GM23338 (cell line): ENCODE measurements at regions not wholly inside any gene's neighbourhood (a gene's known extent, or its start where the extent isn't known, plus 50 kb on each side); places are given as distances from the start of the nearest gene placed in this dataset.

Source experiments
- ATAC-seq: fragments of 200-7000 bp; cut with Tn5 transposase; 3 replicates; pipeline ENCODE4 v1.9.1; 2020
- DNase-seq: peaks from one replicate; pipeline ENCODE4 v3.0.0-alpha.2; 2015; ENCODE audit warnings: low spot score
- H2AFZ ChIP-seq: fragments of 200-600 bp; sonication (generic); 2 replicates; pipeline ENCODE4 v1.8.0; 2016; ENCODE audit warnings: antibody characterized with exemption, mild to moderate bottlenecking, moderate library complexity
- H3F3A ChIP-seq: fragments of 200-600 bp; sonication (generic); replicated peaks from 2 replicates; pipeline ENCODE4 v1.8.0; 2017; ENCODE audit warnings: antibody characterized with exemption, mixed run types, low read depth
- H3K27ac ChIP-seq: fragments of 200-600 bp; sonication (generic); 2 replicates; pipeline ENCODE4 v1.6.1; 2016; ENCODE audit warnings: low read depth
- H3K27me3 ChIP-seq: fragments of 200-600 bp; sonication (generic); 2 replicates; pipeline ENCODE4 v1.8.0; 2016; ENCODE audit warnings: mild to moderate bottlenecking, mixed run types, moderate library complexity; ENCODE audit not compliant: insufficient read depth
- H3K36me3 ChIP-seq: fragments of 200-600 bp; sonication (generic); 2 replicates; pipeline ENCODE4 v1.8.0; 2016; ENCODE audit warnings: mild to moderate bottlenecking; ENCODE audit not compliant: insufficient read depth
- H3K4me1 ChIP-seq: fragments of 200-600 bp; sonication (generic); 2 replicates; pipeline ENCODE4 v1.8.0; 2016; ENCODE audit warnings: mild to moderate bottlenecking, moderate library complexity; ENCODE audit not compliant: insufficient read depth
- H3K4me2 ChIP-seq: fragments of 200-600 bp; sonication (generic); 2 replicates; pipeline ENCODE4 v1.7.1; 2017; ENCODE audit warnings: mixed run types
- H3K4me3 ChIP-seq: fragments of 200-600 bp; sonication (generic); 2 replicates; pipeline ENCODE4 v1.6.1; 2016; ENCODE audit warnings: mixed run types
- H3K79me2 ChIP-seq: fragments of 200-600 bp; sonication (generic); replicated peaks from 2 replicates; pipeline ENCODE4 v1.8.0; 2017; ENCODE audit warnings: mild to moderate bottlenecking; ENCODE audit not compliant: insufficient read depth
- H3K9me2 ChIP-seq: fragments of 200-600 bp; sonication (generic); 2 replicates; pipeline ENCODE4 v1.8.0; 2017; ENCODE audit not compliant: insufficient read depth
- H4K20me1 ChIP-seq: fragments of 200-600 bp; sonication (generic); replicated peaks from 2 replicates; pipeline ENCODE4 v1.8.0; 2017; ENCODE audit warnings: mild to moderate bottlenecking; ENCODE audit not compliant: insufficient read depth
- H3K27ac Mint-ChIP-seq: 2 replicates; pipeline ENCODE4 v1.8.0; 2020; ENCODE audit warnings: inconsistent platforms, mild to moderate bottlenecking, moderate library complexity, mixed read lengths
- H3K27me3 Mint-ChIP-seq: 3 replicates; pipeline ENCODE4 v1.8.0; 2022; ENCODE audit warnings: low read depth, mild to moderate bottlenecking, moderate library complexity, mixed read lengths, inconsistent platforms; ENCODE audit not compliant: insufficient read depth, poor library complexity
- H3K36me3 Mint-ChIP-seq: 3 replicates; pipeline ENCODE4 v1.8.0; 2021; ENCODE audit warnings: low read depth, mild to moderate bottlenecking, inconsistent platforms, moderate library complexity, mixed read lengths
- H3K4me1 Mint-ChIP-seq: 3 replicates; pipeline ENCODE4 v1.8.0; 2020; ENCODE audit warnings: mild to moderate bottlenecking, inconsistent platforms, mixed read lengths
- H3K4me3 Mint-ChIP-seq: 3 replicates; pipeline ENCODE4 v1.8.0; 2021; ENCODE audit warnings: moderate library complexity, mild to moderate bottlenecking, inconsistent platforms, mixed read lengths
- H3K9me3 Mint-ChIP-seq: 3 replicates; pipeline ENCODE4 v1.8.0; 2020; ENCODE audit warnings: moderate library complexity, mild to moderate bottlenecking, inconsistent platforms, mixed read lengths
- CREB1 ChIP-seq: fragments of 250-450 bp; sonication (Bioruptor Pico); IDR thresholded peaks from 2 replicates; pipeline ENCODE4 v1.5.0; 2020; ENCODE audit warnings: low read depth, mild to moderate bottlenecking, moderate library complexity
- EZH2 ChIP-seq: fragments of 200-600 bp; sonication (generic); IDR thresholded peaks from one replicate; pipeline ENCODE4 v1.8.0; 2017; ENCODE audit warnings: antibody characterized with exemption, mild to moderate bottlenecking, low read depth; ENCODE audit not compliant: unreplicated experiment
- EZH2phosphoT487 ChIP-seq: fragments of 200-600 bp; sonication (generic); IDR thresholded peaks from one replicate; pipeline ENCODE4 v1.8.1; 2018; ENCODE audit warnings: antibody characterized with exemption; ENCODE audit not compliant: unreplicated experiment
- JUNB ChIP-seq: IDR thresholded peaks from one replicate; pipeline ENCODE4 v1.6.1; 2016; ENCODE audit warnings: antibody characterized with exemption; ENCODE audit not compliant: unreplicated experiment
- NANOG ChIP-seq: IDR thresholded peaks from 2 replicates; pipeline ENCODE4 v1.6.1; 2016; ENCODE audit warnings: antibody characterized with exemption, borderline replicate concordance
- POLR2AphosphoS5 ChIP-seq: IDR thresholded peaks from 2 replicates; pipeline ENCODE4 v1.6.1; 2016; ENCODE audit warnings: antibody characterized with exemption, low read depth
- STAT1 ChIP-seq: IDR thresholded peaks from one replicate; pipeline ENCODE4 v1.6.1; 2016; ENCODE audit warnings: antibody characterized with exemption; ENCODE audit not compliant: unreplicated experiment
- ZNF114 ChIP-seq: fragments of 250-450 bp; sonication (Bioruptor Pico); IDR thresholded peaks from 2 replicates; pipeline ENCODE4 v1.5.0; 2020; ENCODE audit warnings: mild to moderate bottlenecking, moderate library complexity
- ZNF331 ChIP-seq: fragments of 250-450 bp; sonication (Bioruptor Pico); IDR thresholded peaks from 2 replicates; pipeline ENCODE4 v1.5.0; 2020; ENCODE audit warnings: low read depth, mild to moderate bottlenecking, moderate library complexity
- TF ChIP-seq, protein P1 (sequence below): IDR thresholded peaks from 2 replicates; pipeline ENCODE4 v1.6.1; 2016; ENCODE audit warnings: antibody characterized with exemption
- TF ChIP-seq, protein P2 (sequence below): IDR thresholded peaks from one replicate; pipeline ENCODE4 v1.6.1; 2018; ENCODE audit warnings: antibody characterized with exemption; ENCODE audit not compliant: unreplicated experiment
- TF ChIP-seq, protein P3 (sequence below): fragments of 250-450 bp; sonication (Bioruptor Pico); IDR thresholded peaks from 2 replicates; pipeline ENCODE4 v1.5.0; 2020; ENCODE audit warnings: mild to moderate bottlenecking, moderate library complexity
- TF ChIP-seq, protein P4 (sequence below), 2 experiments: fragments of 200-600 bp in 1 of 2; sonication (generic) in 1 of 2; conservative IDR thresholded peaks; 2 replicates each; pipeline versions ENCODE4 v1.5.1 to v1.6.1; 2016 to 2017; ENCODE audit warnings: antibody characterized with exemption in 2 of 2, low read depth in 2 of 2, mild to moderate bottlenecking in 2 of 2, moderate library complexity in 1 of 2

DNA sequence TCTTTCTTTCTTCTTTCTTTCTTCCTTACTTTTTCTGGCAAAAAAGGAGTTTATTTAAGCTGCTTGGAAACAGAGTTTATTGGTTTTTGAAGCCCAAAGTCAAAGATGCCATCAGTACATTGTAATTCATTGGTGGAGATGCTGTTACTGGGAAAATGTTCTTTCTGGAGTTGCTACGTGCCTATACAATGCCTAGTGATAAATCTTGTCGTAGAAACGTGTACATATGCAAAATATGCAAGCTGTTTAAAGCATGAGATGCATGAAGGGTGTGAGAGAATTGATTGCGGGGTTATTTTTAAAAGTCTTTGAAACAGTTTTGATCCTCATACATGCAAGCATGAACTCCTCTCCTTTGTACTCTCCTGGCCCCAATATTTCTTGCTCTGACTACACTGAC lies 1060.6 kb upstream of the NCAM2 start:
- no peaks in the 10 kb centered on the region for H3F3A ChIP-seq
- peak overlapping the region; percentile 53; the same call in 1 of the 2 replicates for H2AFZ ChIP-seq
- no peaks in the 10 kb centered on the region for H3K36me3 ChIP-seq
- no peaks in the 10 kb centered on the region for H4K20me1 ChIP-seq
- Mint-ChIP-seq H3K36me3 (no peaks in the 10 kb centered on the region), H3K4me3 (no peak overlapping the region), H3K4me1 (no peaks in the 10 kb centered on the region), H3K27ac (no peak overlapping the region), H3K9me3 (peaks cover 2% of the 10 kb centered on the region; the same call in 1 of the 3 replicates), H3K27me3 (peaks cover 1% of the 10 kb centered on the region)
- no peaks in the 10 kb centered on the region for H3K4me1 ChIP-seq
- no peak overlapping the region for H3K4me2 ChIP-seq
- no peak overlapping the region for H3K4me3 ChIP-seq
- TF ChIP-seq, protein P1, sequence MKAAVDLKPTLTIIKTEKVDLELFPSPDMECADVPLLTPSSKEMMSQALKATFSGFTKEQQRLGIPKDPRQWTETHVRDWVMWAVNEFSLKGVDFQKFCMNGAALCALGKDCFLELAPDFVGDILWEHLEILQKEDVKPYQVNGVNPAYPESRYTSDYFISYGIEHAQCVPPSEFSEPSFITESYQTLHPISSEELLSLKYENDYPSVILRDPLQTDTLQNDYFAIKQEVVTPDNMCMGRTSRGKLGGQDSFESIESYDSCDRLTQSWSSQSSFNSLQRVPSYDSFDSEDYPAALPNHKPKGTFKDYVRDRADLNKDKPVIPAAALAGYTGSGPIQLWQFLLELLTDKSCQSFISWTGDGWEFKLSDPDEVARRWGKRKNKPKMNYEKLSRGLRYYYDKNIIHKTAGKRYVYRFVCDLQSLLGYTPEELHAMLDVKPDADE = no peak
- no peak for TF ChIP-seq EZH2
- no peak for TF ChIP-seq ZNF331 (CRISPR knock-in tag)
- TF ChIP-seq, protein P2, sequence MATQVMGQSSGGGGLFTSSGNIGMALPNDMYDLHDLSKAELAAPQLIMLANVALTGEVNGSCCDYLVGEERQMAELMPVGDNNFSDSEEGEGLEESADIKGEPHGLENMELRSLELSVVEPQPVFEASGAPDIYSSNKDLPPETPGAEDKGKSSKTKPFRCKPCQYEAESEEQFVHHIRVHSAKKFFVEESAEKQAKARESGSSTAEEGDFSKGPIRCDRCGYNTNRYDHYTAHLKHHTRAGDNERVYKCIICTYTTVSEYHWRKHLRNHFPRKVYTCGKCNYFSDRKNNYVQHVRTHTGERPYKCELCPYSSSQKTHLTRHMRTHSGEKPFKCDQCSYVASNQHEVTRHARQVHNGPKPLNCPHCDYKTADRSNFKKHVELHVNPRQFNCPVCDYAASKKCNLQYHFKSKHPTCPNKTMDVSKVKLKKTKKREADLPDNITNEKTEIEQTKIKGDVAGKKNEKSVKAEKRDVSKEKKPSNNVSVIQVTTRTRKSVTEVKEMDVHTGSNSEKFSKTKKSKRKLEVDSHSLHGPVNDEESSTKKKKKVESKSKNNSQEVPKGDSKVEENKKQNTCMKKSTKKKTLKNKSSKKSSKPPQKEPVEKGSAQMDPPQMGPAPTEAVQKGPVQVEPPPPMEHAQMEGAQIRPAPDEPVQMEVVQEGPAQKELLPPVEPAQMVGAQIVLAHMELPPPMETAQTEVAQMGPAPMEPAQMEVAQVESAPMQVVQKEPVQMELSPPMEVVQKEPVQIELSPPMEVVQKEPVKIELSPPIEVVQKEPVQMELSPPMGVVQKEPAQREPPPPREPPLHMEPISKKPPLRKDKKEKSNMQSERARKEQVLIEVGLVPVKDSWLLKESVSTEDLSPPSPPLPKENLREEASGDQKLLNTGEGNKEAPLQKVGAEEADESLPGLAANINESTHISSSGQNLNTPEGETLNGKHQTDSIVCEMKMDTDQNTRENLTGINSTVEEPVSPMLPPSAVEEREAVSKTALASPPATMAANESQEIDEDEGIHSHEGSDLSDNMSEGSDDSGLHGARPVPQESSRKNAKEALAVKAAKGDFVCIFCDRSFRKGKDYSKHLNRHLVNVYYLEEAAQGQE = no peak
- TF ChIP-seq ZNF114 = no peak
- TF ChIP-seq, protein P3, sequence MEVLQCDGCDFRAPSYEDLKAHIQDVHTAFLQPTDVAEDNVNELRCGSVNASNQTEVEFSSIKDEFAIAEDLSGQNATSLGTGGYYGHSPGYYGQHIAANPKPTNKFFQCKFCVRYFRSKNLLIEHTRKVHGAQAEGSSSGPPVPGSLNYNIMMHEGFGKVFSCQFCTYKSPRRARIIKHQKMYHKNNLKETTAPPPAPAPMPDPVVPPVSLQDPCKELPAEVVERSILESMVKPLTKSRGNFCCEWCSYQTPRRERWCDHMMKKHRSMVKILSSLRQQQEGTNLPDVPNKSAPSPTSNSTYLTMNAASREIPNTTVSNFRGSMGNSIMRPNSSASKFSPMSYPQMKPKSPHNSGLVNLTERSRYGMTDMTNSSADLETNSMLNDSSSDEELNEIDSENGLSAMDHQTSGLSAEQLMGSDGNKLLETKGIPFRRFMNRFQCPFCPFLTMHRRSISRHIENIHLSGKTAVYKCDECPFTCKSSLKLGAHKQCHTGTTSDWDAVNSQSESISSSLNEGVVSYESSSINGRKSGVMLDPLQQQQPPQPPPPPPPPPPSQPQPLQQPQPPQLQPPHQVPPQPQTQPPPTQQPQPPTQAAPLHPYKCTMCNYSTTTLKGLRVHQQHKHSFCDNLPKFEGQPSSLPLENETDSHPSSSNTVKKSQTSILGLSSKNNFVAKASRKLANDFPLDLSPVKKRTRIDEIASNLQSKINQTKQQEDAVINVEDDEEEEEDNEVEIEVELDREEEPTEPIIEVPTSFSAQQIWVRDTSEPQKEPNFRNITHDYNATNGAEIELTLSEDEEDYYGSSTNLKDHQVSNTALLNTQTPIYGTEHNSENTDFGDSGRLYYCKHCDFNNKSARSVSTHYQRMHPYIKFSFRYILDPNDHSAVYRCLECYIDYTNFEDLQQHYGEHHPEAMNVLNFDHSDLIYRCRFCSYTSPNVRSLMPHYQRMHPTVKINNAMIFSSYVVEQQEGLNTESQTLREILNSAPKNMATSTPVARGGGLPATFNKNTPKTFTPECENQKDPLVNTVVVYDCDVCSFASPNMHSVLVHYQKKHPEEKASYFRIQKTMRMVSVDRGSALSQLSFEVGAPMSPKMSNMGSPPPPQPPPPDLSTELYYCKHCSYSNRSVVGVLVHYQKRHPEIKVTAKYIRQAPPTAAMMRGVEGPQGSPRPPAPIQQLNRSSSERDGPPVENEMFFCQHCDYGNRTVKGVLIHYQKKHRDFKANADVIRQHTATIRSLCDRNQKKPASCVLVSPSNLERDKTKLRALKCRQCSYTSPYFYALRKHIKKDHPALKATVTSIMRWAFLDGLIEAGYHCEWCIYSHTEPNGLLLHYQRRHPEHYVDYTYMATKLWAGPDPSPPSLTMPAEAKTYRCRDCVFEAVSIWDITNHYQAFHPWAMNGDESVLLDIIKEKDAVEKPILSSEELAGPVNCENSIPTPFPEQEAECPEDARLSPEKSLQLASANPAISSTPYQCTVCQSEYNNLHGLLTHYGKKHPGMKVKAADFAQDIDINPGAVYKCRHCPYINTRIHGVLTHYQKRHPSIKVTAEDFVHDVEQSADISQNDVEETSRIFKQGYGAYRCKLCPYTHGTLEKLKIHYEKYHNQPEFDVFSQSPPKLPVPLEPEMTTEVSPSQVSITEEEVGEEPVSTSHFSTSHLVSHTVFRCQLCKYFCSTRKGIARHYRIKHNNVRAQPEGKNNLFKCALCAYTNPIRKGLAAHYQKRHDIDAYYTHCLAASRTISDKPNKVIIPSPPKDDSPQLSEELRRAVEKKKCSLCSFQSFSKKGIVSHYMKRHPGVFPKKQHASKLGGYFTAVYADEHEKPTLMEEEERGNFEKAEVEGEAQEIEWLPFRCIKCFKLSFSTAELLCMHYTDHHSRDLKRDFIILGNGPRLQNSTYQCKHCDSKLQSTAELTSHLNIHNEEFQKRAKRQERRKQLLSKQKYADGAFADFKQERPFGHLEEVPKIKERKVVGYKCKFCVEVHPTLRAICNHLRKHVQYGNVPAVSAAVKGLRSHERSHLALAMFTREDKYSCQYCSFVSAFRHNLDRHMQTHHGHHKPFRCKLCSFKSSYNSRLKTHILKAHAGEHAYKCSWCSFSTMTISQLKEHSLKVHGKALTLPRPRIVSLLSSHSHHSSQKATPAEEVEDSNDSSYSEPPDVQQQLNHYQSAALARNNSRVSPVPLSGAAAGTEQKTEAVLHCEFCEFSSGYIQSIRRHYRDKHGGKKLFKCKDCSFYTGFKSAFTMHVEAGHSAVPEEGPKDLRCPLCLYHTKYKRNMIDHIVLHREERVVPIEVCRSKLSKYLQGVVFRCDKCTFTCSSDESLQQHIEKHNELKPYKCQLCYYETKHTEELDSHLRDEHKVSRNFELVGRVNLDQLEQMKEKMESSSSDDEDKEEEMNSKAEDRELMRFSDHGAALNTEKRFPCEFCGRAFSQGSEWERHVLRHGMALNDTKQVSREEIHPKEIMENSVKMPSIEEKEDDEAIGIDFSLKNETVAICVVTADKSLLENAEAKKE (CRISPR knock-in tag) = no peak
- no peak for TF ChIP-seq NANOG
- TF ChIP-seq EZH2phosphoT487 = no peak
- no peak for TF ChIP-seq POLR2AphosphoS5
- TF ChIP-seq, protein P4, sequence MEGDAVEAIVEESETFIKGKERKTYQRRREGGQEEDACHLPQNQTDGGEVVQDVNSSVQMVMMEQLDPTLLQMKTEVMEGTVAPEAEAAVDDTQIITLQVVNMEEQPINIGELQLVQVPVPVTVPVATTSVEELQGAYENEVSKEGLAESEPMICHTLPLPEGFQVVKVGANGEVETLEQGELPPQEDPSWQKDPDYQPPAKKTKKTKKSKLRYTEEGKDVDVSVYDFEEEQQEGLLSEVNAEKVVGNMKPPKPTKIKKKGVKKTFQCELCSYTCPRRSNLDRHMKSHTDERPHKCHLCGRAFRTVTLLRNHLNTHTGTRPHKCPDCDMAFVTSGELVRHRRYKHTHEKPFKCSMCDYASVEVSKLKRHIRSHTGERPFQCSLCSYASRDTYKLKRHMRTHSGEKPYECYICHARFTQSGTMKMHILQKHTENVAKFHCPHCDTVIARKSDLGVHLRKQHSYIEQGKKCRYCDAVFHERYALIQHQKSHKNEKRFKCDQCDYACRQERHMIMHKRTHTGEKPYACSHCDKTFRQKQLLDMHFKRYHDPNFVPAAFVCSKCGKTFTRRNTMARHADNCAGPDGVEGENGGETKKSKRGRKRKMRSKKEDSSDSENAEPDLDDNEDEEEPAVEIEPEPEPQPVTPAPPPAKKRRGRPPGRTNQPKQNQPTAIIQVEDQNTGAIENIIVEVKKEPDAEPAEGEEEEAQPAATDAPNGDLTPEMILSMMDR (conservative IDR thresholded peaks at IDR 0.05; ENCODE audit: low read depth in 2 of 2) = no peak
- TF ChIP-seq CREB1 (CRISPR knock-in tag) = no peak
- no peak for TF ChIP-seq JUNB
- no peak for TF ChIP-seq STAT1
- no peak for DNase-seq
- H3K27me3 ChIP-seq = no peaks in the 10 kb centered on the region
- no peak overlapping the region for H3K27ac ChIP-seq
- H3K79me2 ChIP-seq = no peaks in the 10 kb centered on the region
- ATAC-seq = no peak
- no peaks in the 10 kb centered on the region for H3K9me2 ChIP-seq
